ENCODE measurements at regions not wholly inside any gene's neighbourhood (a gene's known extent, or its start where the extent isn't known, plus 50 kb on each side); places are given as distances from the start of the nearest gene placed in this dataset.

DNA sequence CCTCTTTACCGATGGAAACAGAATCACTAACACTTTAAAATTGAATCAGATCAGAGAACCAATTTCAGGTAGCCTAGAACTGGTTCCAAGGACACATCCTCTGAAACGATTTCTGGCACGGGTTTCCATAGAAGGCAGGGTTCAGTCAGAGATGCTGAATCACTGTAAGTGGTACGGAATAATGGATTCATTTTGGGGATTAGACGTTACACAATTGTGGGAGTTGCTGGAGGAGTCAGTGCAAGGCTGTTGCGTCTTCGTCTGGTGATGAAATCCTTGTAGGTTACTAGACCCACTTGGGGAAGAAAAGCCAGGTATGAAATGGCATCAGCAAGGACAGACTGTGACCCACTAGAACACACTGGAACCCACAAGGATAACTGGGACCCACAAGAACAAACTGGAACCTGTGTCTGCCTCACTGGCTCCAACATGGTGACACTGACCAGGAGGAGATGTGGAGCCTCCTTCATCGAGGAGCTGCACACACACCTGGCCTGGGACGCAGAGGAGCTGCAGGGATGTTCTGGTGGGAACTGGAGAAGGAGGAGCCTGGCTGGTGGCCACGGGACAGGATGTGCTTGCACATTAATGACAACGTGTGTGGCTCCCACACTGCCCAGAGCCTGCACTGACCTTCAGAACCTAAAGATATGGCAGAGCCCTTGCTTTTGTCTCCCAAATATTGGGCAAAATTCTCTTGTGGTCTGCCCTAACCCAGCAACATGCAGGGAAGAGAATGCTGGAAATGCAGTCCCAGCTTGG lies 105.1 kb downstream of the TRAPPC11 start:
- DNase-seq: no peak

DNA sequence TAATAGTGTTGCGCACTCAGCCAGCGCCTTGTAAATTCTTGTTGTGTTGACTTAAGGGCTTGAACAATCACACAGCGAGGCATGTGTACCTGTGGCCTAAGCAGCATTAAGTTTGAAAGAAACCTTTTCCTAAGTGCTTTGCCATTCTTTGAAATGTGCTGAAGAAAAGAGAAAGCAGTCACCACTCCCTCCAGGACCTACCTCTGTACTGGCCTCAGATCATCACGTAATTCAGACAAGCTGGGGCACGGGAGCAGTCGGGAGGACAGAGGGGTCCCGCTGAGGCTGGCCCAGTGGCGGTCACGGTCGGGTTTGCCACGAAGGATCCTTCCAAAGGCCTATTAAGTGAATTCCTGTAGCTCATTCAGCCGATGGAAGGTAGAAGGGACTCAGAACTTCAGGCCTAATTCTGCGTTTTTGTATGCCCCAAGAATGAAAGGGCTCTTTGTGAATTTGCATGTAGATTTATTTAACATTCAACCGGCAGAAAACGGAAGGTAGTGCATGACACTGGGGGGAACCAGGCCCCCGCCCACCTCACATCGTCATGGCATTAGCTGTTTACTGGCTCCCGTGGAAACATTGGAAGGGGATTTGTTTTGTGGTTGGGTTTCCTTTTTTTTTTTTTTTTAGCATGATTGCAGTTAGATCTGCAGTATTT lies 106.3 kb downstream of the TRAPPC11 start:
- peak; percentile 26 for DNase-seq

DNA sequence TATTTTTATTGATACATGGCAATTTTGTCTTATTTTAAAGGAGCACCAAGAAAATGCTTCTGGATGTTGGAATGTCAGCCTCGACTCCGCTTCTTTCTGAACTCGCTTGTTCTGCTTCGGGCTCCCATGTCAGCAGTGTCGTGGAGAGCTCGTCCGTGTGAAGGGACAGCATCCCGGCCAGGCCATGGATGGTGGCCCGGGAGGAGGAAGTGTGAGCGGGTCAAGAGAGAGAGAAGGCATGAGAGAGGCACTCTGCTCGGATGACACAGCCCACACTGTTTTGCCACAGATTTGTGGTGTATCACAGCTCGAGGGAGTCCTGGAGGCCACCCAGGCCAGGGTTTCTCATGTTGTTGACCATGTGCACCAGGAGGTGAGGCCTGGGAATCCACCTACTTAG lies 107.0 kb downstream of the TRAPPC11 start:
- no peak for DNase-seq

DNA sequence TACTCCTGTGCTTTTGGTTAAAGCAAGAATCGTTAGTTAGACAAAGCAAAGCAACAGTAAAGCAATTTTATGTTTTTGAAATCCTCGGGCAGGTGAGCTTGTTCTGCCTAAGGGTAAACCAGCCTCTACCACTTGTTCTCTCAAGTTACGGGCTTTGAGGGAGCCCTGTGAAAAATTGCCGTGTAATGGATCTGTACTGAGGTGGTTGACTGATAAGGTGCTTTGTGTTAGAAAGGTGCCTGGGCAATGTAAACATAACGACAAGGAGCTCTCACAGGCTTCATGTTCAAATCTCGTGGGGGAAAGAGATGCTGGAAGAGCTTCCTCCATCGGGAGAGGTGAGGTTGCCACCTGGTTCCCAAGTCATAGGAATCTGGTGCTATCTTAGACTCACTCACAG lies 111.8 kb downstream of the TRAPPC11 start:
- no peak for DNase-seq

DNA sequence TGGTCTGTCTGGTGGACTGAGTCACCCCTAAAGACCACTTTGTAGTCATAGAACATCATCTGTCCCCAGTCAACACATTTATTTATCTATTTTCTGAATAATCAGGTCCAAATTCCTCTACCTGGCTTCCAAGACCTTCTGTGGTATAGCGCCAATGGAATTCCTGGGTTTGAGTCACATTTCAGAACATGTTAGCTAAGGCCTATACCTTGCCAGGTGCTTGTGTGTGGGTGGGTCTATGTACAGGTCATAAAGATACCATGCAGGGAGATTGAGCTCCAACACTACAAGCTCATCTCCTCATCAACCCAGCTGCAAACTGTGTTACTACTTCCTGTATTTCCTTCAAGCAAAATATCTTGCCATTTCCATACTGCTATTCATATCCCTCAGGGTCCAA lies 113.3 kb downstream of the TRAPPC11 start:
- no peak for DNase-seq

DNA sequence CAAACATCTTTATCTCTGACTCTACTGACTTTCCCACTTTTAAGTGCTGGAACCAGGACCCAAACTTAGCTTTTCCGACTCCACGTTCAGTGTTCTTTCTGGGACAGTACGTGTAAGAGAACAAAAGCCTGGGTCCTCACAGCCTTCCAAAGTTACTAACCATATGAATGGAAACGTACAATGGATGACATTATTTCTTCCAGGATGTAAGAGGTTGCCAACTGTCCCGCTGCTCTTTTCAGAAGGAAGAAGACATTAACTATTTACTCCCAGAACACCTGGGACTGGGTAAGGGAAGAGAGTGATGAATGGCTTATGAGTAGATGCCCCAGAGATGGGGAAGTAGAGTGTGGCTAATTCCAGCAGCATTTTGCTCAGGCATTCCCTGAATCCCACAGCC lies 114.7 kb downstream of the TRAPPC11 start:
- DNase-seq: no peak

DNA sequence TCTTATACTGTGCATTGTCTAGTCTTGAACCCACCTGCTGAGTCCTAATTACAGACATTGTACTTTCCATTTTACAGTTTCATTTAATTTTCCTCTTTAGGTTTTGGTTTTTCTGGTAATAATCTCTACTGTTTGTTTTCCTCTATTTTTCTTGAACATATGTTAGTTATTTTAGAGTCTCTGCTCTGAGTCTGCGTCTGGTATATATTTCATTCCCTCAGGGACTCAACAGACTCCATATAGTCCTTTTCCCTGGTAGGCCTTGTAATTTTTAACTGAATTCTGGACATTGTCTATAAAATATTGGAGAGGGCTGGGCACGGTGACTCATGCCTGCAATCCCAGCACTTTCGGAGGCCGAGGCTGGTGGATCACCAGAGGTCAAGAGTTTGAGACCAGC lies 121.8 kb upstream of the STOX2 start:
- no peak for DNase-seq

DNA sequence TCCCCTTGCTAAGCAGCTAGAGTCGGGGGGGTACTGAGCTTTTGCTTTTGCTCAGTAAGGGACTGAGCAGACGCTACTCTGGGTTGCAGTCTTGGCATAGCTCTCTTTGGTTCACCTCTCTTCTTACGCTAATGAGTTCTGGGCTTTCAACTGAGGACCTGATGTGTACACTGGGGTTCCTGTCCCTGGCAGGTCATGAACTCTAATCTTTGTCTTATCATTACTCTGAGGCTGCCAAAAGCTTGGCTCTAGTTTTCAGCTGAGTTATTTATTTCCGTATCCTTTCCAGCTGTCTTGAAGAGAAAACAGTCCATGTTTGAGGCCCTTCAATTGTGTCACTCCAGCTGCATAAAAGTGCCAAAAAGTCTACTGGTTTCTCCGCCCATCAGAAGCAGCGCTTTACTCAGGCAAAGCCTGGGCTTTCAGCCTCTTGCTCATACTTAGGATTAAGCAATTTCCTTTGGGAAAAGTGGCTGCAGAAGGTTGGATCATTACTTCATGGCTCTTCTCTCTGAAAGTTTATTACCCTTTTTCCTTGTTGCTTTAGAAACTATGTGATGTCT lies 121.0 kb upstream of the STOX2 start:
- no peak for DNase-seq

DNA sequence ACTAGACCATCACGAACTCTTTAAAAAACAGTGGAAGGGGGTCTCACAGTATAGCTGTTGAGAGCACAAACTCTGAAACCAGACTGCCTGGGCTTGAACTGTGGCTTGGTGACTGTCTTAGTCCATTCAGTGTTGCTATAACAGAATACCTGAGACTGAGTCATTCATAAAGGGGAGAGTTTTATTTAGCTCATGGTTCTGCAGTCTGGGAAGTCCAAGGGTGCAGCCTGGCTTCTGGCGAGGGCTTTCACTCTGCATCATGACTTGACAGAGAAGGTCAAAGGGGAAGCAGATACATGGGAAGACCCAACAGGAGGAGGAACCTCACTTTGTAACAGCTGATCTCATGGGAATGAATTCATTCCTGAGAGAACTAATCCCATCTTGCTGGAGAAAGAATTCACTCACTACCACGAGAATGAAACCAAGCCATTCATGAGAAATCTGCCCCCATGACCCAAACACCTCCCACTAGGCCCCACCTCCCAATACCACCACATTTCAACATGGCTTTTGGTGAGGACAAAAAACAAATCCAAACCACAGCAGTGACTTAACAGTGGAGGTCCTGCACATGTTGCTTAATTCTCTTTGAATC lies 116.7 kb upstream of the STOX2 start:
- no peak for DNase-seq

DNA sequence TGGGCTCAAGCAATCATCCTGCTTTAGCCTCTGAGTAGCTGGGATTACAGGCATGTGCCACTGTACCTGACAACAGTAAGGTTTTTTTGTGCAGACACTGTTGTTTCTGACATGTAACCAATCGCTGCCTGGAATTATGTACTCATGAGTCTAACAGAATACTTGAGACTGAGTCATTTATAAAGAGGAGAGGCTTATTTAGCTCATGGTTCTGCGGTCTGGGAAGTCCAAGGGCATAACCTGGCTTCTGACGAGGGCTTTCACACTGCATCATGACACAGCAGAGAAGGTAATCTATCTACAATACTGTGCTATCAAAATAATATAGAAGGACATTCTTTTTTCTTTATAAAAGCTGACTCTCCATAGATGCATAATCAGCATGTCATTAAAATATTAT lies 115.5 kb upstream of the STOX2 start:
- no peak for DNase-seq

DNA sequence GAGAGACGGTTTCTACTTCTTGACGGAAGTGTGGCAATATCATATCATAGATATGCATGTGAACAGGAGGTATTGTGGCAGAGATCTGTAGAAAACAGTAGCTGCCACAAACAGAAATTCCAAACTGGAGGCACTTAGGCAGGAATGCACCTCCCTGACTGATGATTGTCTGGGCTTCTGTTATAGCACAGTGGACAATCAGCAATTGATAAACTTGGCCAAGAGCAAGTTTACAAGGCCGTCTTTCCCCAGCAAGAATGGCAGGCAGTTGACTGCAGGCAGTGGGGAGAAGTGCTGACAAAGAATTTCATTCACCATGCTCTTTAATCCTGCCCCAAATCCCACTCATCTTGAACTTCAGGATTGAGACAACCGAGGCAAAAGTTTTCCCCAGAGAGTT lies 114.4 kb upstream of the STOX2 start:
- no peak for DNase-seq

DNA sequence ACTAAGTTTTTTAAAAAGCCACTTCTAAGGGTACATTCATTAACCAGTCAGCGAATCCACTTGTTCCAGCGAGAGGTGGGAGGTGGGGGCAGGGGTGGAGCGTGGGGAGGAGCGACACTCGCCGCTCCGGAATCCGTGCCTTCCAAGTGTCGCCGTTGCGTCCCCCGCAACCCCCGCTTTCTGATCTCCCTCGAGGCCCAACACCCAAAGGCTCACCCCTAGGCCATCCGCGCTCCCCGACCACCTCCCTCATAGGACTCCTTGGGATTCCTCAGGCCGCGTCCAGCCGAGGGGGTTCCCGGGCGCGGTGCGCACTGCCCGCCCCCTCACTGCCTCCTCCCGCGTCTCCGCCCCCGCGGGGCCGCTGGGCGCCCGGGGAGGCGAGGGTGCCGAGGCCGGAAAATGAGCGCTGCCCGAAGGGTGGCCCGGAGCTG lies 108.1 kb upstream of the STOX2 start:
- no peak for DNase-seq

DNA sequence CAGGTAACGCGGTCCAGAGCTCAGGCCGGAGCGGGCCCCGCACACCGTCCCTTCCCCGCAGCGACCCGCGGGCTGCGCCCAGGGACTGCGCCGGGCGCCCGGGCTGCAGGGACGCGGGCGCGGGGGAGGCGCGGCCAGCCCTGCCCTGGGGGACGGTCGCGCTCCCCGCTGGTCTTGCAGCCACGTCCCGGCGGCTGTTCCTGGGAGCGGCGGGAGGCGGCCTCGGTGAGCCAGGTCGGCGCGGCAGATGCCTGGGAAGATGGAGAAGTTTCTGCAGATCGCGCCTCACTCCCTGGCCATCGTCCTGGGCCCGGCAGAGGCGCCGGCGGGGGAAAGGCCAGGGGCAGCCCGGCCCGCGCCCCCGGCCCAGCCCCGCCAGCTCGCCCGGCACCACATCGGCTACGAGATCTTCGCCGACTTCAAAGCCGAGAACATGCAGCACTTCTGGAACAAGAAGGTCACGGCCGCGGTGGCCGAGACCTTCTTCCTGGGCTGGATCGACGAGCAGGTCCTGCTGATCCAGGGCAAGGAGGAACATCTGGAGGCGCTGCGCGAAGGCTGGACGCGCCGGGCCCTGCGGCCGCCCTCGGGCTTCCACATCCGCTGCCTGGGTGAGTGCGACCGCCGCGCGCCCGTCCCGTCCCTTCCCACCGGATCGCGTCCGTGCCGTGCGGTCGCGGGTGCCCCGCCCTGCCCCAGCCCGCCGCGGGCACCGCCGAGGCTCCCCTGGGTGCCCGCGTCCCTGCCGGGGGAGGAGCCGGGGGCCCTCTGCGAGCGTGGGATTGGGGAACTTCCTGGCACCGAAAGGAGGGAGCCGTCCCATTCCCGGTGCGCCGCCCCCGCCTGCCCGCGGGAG lies 107.4 kb upstream of the STOX2 start:
- peak; percentile 28 for DNase-seq

DNA sequence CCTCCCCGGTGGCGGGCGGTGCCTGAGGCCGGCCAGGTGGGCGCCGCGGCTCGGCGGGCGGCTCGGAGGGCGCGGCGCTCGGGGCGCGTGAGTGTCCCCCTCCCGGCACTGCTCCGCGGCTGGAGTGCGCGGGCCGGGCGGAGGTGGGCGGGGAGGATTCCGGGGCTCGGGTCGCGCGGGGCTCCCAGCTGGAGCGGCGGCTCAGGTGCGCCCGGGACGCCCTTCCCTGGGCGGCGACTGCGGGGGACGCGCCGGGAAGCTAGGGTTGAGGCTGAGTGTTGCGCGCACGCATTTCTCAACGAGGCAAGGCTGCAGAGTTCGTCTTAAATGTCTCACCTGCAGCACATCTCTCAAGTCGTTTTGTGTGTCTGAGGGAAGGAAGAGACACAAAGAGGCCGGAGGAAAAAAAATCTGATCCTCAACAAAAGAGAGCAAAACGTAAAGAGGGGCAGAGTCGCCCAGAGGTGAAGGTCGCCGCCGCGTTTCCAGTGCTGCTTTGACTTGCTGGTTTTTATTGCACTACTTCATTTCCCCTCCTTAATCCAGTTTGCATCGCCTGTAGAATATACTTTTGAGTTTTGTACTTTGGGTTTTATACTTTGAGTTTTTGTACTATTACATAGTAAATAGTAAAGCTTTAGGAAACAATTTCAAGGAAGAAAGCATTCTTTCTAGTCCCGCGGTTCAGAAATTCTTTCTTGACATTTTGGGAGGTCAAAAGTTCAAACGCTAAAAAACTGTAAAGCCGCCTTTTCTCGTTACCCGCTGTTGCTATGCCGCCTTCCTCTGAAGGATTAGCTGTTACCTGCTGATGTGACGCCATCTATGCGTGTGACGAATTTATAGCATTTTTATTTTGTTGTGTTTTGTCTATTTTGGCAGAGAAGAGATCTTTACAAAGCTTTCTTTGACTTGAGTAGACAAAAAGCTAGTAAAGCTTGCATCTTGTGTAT lies 106.5 kb upstream of the STOX2 start:
- DNase-seq: no peak

DNA sequence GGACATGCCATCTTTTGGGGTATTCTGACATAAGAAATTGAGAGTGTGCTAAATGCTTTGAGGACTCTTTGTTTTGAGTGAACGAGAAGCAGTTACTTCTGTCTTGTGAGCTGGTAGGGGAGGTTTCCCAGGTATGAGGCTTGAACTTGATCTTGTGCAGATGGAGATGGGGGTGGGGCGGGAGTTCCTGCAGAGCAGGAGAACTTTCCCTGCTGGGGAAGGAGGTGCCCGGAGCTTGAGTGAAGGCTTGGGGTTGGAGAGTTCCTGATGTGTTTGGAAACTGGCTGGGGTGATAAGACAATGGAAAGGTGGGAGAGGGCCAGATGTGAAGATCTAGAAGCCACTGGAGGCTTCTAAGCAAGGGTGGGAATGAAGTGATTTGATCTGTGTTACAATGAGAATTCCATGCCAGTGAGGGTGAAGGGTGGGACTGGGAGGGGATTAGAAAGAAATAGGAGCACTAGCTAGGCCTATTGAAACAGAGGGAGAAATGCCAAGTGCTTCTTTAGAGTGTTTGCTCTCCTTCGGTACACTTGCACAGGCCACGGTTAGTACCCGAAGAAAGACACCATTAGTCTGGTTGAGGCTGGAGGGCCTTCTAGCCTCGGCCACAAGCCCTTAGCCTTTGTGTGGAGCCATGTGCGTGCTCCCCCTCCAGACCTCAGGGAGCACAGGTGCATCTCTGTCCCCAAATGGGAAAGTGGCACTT lies 103.5 kb upstream of the STOX2 start:
- DNase-seq: no peak

DNA sequence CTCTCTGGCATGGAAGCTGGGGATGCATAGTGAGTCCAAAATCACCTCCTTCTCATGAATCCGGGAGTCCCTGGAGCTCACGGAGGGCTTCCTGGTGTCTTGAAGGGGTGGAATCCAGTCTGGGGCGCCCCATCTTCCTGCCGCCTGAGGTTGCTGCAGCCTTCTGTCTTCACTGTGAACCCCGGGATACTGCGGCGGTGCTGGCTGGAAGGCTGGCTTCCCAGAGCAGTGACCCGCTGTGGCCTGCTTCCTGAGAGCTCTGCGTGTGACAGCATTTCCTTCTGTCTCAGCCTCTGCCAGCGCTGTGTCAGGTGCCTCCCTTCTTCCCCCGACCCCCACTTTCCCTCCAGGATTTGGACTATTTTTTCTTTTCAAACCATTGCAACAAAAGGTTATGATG lies 98.8 kb upstream of the STOX2 start:
- no peak for DNase-seq

DNA sequence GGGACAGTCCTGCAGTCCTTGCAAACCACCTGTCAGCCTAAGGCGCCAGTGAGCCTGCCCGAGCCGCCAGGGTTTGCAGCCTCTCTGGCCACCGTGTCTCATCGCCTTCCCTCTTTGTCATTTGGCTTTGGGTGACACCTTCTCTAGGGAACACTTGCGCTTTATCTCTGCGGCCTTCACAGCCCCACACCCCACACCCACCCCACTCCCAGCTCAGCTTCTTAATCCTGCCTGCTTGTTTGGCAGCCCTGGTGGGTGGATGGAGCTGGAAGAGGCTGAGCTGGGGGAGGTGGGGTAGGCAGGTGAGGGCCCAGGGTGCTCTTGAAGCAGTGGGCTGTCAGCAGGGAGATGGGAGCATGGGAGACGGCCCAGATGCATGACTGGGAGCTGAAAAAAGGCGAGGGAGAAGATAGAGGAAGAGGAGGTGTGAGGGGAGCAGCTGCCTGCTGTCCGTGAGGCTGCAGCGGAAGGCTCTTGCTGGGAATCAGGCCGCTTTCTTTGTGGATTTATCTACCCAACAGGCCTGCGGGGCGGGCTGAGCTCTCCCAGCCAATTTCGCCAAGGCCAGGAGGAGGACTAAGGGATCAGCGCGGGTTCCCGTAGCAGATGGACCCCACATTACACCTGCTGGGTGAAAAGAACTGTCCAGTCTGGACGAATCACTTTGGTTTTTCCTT lies 97.5 kb upstream of the STOX2 start:
- no peak for DNase-seq

DNA sequence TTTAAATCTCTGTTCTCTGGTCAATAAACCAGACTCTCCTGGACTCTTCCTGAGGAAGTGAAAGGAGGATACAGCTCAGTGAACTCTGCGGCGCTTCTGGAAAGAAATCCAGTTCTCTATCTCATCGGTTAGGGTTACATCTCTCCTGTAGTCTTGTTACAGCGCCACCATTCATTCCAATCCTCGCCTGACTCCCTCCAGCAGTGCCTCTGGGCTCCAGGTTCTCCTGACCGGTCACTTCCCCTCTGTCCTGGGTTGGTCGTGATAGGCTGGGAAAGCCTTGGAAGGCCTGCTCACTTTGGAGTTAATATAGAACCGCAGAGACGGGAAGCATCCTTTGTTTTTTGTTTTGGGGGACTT lies 97.0 kb upstream of the STOX2 start:
- peak; percentile 84 for DNase-seq

DNA sequence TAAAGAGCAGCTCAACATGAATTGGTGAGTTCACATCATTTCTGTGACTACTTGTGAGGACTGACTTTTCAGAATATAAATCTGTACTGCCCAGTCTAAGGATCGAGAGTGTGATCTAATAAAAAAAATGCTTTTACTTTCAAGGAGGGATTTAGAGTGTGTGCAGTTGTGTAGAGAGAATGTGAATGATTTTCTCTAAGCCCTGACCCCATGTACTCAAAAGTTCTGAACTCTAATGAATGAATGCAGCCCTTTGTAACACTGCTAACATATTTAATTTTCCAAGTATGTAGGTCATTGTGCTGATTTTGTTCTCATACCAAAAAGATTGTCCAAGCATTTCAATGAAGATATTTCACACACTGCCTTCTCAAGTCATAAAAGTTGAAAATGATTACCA lies 92.5 kb upstream of the STOX2 start:
- DNase-seq: no peak

DNA sequence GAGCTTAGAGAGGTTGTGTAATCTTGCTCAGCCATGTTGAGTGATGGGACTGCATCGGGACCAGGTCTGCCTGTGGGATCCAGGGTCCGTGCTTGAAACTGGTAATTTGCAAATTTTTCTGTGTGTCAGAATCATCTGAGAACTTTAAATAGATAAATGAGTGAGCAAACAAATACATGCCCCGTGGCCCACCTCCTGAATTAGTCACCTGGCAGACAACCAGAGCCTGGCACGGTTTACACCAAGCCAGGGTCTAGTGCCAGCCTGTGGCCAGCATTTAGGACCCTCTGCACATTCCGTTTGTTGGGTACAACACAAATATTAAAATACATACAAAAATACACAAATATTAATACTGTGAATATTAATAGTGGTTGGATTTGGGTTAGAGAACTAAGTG lies 90.6 kb upstream of the STOX2 start:
- peak; percentile 13 for DNase-seq

DNA sequence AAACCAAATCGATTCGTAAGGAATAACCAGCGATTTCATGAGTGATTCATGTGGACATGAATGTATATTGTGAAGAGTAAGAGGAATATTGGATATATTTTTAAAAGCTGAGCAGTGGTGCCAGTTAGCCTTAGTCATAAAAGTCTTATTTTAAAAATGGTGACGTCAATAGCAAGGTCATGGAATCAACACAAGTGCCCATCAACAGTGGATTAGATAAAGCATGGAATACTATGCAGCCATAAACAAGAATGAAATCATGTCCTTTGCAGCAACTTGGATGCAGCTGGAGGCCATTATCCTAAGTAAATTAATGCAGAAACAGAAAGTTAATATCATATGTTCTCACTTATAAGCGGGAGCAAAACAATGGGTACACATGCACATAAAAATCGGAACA lies 89.0 kb upstream of the STOX2 start:
- no peak for DNase-seq

Data from kidney glomerular epithelial cell (primary cell).